ENCODE measurements at regions not wholly inside any gene's neighbourhood (a gene's known extent, or its start where the extent isn't known, plus 50 kb on each side); places are given as distances from the start of the nearest gene placed in this dataset.

- TF ChIP-seq, protein P1, sequence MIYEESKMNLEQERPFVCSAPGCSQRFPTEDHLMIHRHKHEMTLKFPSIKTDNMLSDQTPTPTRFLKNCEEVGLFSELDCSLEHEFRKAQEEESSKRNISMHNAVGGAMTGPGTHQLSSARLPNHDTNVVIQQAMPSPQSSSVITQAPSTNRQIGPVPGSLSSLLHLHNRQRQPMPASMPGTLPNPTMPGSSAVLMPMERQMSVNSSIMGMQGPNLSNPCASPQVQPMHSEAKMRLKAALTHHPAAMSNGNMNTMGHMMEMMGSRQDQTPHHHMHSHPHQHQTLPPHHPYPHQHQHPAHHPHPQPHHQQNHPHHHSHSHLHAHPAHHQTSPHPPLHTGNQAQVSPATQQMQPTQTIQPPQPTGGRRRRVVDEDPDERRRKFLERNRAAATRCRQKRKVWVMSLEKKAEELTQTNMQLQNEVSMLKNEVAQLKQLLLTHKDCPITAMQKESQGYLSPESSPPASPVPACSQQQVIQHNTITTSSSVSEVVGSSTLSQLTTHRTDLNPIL (CRISPR knock-in tag; IDR thresholded peaks at IDR 0.05; ENCODE audit: low read depth) = no peak
- TF ChIP-seq RARB (CRISPR knock-in tag; IDR thresholded peaks at IDR 0.05) = no peak
- no peak for TF ChIP-seq ESRRG (CRISPR knock-in tag; IDR thresholded peaks at IDR 0.05)
- TF ChIP-seq ZC3H10 (CRISPR knock-in tag; IDR thresholded peaks at IDR 0.05) = no peak
- TF ChIP-seq ZNF8 (CRISPR knock-in tag; IDR thresholded peaks at IDR 0.05) = no peak
These were observed 253.3 kb upstream of the TSHZ3 start for GRCh38 chr19:31602548-31602947.
